ELF-1 (cell line): ENCODE measurements at regions not wholly inside any gene's neighbourhood (a gene's known extent, or its start where the extent isn't known, plus 50 kb on each side); places are given as distances from the start of the nearest gene placed in this dataset.

Source experiments
- DNase-seq: peaks from one replicate; pipeline ENCODE4 v3.0.0-alpha.2; 2016; ENCODE audit warnings: low read depth, low spot score

DNA sequence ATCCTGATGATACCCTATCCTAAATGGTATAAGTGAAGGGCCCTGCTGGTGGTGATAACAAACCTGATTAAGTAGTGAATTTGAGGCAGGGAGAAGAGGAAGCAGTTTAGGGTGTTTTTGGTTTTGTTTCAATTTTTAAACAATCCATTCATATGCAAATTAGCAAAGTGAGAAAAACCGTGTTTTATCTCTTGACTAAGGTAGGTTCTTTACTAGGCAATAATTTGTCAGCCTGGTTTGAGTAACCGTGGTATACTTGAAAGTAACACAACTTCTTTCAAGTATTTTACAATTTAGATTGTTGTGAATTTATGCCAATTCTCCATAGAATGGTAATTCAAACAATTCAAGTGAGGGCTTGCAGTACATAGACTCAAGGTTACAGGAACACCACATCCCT lies 177.8 kb upstream of the CD180 start:
- no peak for DNase-seq

DNA sequence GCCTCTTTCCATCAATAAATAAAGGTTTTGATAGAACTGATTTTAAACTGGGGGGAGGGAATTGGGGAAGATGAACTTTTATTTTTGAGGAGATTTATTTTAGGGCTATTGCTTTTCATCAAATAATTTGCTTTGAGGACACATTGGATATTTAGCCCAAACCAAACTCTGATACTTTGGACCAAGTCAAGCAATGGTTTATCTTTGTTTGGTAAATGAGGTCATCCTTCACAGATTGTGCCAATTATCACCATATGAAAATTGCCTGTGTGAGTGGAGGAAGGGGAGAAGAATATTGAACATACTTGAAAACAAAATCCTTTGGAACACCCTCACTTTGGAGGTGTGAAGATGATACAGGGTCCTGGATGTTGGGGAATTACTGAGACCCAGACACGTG lies 176.9 kb upstream of the CD180 start:
- no peak for DNase-seq

DNA sequence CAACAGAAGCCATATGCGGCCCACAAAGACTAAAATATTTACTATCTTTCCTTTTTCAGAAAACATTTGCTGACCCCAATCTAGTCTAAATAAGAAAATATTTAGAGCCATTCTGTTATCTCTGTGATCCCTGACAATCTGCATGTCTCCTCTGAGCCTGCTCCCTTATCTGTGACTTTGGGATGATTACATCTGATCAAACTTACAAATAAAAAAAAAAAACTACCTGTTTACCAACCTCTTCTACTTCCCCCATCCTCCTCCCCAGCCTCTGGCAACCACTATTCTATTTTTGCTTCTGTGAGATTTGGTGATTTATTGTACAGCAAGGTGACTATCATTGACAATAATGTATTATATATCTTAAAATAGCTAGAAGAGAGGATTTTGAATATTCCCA lies 176.3 kb upstream of the CD180 start:
- no peak for DNase-seq

DNA sequence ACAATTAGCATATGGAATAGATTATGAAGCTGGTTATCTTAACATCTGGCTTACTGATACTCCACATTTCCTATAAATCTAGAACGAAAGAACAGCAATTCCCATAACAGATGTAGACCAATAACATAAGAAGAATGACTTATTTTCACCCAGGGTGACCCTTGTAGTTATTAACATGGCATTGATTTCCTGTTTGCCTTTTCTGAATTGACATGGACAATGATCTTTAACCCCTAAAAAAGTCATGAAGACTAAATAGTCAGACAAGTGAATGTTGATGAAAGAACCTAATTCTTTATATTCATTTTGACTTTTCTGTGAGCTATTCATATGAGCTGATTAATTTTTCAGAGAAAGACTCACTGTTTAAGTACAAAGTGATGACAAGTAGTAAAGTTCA lies 175.3 kb upstream of the CD180 start:
- no peak for DNase-seq

DNA sequence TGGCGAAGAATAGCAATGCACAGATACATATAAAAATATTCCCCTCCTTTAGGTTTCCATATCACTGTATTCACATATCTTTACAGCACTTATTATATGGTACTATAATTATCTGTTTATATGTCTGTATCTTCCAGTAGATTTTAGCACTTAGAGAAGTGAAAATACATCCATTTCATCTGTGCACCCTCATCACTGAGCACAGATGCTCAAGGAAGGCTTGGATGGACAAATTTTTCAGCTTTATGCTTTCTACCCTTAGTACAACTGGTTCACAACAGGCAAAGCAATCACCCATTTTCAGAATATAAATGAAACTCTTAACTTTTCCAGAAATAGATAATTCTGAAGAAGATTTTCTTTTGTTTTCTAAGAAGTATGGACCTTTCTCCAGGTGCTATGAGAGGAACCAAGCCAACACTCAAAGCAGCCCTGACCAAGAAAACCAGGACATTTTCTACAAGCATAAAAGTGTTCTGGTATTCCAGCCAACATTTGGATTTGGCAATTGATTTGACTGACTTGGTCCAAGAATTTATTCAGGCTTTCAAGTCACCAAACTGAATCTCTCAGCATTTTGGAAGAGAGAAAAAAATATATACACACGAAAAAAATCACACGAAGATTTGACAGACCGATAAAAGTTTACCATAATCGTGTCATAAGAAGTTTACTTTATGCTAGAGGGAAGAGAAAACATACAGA lies 170.2 kb upstream of the CD180 start:
- DNase-seq, result no peak

DNA sequence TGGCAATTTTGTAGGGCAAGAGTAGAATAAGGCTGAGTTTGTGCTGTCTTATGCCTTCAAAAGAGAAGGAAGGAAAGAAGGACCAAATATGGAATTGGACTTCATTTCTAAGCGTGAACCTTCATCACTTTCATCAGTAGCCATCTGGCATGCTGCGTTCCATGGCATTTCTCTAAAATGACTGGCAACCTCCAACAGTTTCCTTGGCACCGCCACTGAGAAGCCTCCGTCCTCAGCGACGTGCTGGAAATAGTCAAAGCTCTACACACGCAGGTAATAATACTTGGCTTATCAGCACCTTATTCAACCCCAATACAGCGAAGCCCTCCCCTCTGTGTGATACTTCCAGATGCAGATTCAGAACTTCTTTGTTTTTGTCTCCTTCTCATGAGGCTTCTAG lies 169.7 kb upstream of the CD180 start:
- no peak for DNase-seq

DNA sequence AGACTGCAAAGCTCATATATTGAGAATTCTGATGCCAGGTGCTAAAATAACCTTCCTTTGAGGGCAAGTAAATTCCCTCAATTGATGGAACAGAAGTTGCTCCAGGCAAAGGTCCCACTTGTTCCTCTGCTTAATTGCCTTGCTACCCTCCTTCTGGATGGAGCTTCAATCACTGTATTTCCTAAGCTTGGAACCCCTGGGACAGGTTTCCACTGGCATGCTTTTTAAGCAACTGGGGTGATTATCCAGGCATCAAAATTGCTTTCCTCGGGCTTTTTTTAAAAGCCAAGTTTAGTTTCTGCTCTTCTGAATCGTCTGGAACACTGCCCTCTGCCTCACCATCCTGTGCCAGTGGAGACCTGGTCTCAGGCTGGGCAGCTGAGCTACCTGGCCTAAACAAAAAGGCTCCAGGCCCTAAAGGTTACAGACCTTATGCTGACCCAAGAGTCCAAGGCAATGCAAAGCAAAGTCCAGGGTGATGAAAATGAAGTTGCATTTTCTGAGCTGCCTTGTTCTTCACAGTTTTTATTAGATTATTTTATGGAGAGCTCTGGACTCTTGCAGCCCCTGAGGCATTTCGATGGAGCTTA lies 167.9 kb upstream of the CD180 start:
- DNase-seq, result no peak

DNA sequence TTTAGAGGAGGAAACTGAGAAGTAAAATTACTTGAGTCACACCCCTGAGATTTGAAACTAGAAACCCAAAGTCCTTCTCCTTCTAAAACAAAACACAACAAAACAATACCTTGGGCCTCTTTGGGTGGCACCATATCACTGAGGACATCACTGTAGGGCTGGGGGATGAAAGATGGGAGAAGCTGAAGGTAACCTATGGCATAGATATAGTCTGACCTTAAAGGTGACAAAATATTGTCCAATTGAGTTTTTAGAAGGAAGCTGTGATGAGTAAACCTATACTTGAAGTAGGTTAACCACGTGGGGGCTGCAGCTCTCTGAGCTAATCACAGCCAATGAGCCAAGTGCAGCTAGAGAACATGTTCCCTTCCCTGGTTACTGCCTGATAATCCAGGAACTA lies 167.4 kb upstream of the CD180 start:
- no peak for DNase-seq

DNA sequence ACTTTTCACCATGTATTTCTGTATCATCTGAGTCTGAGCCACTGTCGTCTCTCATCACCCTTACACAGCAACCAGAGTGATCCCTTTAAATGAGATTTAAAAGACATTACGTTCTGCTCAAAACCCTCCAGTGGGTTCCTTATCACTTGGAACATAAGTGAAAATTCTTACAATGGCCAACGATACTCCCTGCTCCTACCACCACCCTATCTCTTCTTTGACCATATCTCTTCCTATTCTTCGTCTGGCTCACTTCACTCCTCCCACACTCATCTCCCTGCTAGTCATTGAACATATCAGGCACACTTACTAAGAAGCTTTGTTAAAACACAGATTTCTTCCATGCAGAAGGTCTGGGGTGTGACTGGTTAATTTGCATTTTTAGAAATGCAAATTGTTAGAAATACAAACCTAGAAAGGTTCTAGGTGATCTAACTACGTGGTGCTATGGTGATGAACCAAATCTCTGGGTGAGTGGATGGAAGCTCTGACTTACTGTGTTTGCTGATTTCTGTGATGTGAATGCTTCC lies 166.6 kb upstream of the CD180 start:
- no peak for DNase-seq

DNA sequence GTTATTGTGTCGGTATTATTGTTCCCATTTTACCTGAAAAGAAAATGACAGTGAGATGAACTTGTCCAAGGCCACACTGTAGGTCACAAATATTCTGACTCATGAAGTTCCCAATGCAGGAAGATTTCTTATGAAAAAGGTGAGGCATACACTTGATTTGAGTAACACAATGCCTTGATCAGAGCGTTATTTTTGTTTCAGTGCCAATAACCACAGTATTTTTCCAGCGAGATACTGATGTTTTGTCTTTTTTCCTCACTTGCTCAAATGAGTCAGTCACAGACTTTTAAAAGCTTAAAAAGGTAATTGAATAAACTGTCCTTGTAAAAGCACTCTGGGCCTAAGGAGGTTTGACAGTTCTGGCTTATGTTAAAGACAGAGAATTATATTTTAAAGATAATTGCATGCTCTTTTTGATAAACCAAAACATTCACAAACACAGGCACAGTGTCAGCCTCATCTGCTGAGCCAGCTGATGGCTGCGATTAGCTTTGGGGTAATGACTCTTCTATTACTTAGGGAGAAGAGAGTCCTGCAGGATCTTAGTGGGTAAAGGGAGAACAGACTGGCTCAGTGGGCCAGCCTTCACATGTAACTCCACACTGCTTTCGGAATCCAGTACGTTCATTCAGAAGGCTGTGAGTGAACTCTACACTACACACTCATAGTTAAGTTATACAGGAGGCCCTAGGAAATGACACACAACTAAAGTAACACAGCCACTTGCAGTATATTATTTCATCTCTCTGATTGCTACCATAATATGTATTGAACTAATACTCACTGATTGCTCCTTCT lies 165.5 kb upstream of the CD180 start:
- no peak for DNase-seq

DNA sequence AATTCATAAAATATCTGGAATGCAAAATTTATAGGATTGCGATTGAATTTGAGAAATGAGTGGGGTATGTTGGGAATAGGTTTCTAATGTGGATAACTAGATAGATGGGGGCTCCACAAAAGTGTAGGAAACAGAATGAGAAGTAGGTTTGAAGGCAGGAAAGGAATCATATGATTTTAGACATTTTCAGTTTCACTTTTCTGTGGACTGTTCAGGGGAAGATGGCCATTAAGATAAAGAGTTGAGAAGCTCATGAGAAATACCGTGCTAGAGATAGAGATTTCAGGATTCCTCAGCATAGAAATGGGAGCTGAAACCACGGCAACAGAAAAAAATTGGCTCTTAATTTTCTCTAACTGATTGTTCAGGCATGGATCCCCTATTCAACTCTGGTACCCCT lies 163.4 kb upstream of the CD180 start:
- DNase-seq, result no peak

DNA sequence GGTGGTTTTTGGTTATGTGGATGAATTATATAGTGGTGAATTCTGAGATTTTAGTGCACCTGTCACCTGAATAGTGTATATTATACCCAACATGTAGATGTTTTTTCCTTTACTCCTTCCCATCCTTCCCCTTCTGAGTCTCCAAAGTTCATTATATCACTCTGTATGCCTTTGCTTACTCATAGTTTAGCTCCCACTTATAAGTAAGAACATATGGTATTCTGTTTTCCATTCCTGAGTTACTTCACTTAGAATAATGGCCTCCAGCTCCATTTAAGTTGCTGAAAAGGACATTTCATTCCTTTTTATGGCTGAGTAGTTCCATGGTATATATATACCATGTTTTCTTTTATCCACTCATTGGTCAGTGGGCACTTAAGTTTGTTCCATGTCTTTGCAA lies 161.6 kb upstream of the CD180 start:
- DNase-seq, result no peak

DNA sequence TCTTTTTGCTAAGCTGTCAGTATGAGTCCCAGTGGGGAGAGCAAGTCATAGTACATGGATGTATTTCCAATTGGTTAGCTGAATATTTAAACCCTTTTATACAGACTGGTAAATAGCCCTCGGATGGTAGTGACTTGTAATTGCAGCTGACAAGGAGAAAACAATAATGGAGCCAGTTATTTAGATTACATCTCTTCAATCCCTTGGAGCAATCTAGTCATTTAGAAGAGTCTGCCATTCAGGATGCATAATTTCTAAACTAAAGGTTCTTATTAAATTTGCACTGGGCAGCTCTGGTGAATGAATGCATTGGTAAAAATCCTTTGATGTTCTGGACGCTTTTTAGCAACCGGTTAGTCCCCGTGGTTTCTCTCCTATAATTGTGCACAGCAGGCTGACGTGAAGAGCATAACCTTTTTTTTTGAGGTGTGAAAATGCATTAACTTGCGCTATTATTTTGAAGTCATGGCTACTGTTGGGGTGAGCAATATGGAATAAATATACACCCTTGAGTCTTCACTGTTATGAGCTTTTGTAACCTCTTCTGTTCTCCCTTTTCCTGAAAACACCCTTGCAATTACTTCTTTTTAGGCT lies 158.6 kb upstream of the CD180 start:
- DNase-seq, result no peak

DNA sequence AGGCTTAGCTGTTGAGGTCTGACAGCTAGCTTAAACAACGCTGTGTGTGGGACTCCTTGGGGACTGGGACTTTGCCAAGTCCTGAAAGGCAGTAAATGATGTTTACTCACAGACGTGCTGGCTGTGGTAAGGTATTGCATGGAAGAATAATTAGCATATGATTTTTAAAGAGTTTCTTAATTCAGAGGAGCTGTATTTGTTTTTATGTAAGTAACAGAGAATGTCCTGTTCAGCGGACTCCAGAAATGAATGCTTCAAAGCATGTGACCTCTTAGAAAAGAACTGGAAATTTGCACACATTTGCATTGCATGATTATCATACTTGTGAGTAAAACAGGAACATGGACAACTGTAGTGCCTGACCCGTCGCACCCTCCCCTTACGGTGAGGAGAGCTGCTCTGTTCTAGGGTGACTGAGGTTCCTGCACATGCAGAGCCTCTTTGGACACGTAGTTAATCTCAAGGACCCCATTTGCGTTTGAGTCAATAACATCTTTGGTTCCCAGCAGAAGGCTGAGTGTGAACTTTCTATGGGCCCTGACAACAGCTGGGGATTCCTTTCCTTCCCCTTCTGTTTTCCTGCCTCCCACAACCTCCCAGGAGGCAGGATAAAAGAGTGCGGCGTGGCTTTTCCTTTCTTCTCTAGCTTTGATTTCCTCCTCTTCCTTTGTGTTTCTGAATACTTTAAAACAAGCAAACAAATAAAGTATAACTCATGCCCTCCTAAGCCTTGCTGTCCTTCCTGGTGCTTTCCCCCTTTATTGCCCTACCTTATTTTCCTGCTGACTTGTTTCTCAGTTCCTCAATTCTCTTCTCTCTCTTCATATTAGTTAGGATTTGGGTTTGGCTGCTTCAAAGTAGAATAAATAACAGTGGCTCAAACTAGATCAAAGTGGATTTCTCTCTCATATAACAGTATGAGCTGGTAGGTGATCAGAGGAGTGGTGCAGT lies 157.2 kb upstream of the CD180 start:
- peak; percentile 14 for DNase-seq

DNA sequence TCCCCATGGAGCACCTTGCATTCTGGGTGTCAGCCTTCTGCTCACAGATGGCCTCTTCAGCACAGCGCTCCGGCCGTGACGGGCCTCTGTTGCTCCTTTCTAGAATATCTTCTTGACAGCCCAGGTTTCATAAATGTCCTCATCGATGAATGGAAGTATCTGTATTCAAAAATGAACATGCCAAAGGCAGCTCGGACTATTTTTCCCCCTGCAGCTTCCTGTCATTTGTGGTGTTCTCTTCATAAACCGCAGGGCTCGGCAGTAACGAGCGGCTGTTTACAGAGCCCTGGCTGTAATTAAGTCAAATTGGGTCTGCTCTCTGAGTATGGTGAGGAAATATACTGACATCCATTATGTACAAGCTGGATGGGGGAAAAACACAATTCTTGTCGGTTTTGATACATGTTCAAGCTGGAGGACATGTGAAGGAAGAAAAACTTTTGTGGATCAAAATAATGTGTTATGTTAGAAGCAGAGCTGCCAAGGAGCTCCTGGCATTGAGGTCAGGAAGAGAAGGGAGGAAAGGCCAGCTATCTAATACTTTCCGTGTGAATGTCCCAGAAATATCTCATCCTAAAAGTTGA lies 154.1 kb upstream of the CD180 start:
- DNase-seq, result no peak

DNA sequence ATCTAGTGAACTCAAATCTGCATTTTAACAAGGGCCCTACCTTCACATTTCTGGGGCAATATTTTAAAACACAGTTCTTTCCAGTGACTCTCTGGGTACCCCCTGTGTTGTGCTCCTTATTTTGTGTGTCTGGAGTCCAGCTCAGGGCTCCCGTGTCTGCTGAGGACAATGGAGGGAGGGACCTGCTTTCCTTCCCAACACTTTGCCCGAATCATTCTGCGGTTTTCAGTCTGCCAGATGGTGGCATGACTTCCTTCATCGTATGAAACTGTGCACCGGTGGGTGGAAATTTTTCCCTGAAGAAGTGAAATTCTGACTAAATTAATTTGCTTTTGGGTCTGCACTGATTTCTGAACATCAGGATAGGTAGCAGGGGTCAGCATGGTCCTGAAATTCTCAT lies 153.6 kb upstream of the CD180 start:
- DNase-seq, result no peak

DNA sequence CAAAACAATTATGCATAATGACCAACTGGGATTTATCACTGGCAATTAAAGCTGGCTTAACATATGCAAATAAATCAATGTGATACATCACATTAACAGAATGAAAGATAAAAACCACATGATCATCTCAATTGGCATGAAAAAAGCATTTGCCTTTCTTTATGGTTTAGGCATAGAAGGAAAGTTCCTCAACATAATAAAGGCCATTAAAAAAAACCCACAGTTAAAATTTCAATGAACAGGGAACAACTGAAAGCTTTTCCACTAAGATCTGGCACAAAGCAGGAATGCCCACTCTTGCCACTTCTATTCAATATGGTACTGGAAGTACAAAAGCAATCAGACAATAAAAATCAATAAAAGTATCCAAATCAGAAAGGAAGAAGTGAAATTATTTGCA lies 151.2 kb upstream of the CD180 start:
- no peak for DNase-seq

DNA sequence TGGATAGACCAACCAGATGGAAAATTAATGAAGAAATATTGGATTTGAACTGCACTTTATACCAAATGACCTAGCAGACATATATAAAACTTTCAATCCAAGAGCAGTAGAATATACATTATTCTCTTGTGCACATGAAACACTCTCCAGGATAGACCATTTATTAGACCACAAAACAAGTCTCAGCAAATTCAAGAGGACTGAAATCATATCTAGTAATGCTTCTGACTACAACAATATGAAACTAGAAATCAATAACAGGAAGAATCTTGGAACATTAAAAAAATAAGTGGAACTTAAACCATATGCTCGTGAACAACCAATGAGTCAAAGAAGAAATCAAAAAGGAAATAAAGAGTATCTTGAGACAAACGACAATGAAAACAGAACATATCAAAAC lies 150.0 kb upstream of the CD180 start:
- no peak for DNase-seq

DNA sequence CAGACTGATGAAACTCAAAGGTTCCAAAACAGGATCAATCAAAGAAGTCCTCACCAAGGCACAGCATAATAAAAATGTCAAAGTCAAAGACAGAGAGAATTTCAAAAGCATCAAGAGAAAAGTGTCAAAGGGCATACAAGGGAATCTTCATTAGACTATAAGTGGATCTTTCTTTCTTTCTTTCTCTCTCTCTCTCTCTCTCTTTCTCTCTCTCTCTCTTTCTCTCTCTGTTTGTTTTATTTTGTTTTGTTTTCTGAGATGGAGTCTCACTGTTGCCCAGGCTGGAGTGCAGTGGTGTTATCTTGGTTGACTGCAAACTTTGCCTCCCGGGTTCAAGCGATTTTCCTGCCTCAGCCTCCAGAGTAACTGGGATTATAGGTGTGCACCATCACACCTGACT lies 148.3 kb upstream of the CD180 start:
- DNase-seq, result no peak

DNA sequence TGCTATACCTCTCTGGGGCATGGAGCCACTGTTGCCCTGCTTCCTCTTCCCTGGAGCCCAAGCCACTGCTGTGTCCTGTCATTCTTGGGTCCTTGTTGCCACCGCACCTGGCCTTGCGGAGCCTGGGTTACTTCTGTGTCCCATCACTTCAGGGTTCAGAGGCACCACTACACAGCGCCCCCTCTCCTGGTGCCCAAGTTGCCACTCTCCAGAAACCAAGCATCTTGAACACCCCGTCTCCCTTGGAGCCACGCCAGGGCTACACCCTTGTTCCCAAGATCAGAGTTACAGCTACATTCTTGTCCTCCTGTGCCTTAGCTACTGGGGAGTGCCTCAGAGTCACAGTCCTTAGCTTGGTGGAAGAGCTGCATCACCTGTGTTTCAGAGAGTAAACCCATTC lies 147.2 kb upstream of the CD180 start:
- DNase-seq, result no peak

DNA sequence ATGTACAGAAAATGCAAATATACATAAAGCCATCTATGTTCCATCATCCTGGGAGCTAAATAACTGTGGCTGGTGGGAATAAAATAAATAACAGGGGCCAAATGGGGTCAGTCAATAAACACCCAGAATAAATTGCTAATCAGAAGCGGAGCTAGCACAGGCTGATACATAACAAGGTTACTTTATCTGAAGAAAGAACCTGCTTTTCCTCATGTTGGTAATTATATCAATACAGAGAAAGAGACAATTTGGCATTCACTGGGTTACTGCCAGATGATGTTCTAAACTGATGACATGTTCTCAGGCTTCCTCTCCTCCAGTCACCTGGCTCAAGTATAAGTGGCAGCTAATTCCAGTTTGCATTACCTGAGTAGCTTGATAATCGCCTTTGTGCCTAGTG lies 144.9 kb upstream of the CD180 start:
- DNase-seq, result no peak
